GM12875 (cell line): ENCODE measurements at regions not wholly inside any gene's neighbourhood (a gene's known extent, or its start where the extent isn't known, plus 50 kb on each side); places are given as distances from the start of the nearest gene placed in this dataset.

Experiments used
- H3K4me3 ChIP-seq: one replicate; pipeline ENCODE4 v1.5.1; 2011; ENCODE audit warnings: low read depth, low read length, control low read depth
- TF ChIP-seq, protein P1 (sequence below): IDR thresholded peaks from 2 replicates; pipeline ENCODE4 v1.5.1; 2011; ENCODE audit warnings: low read depth, mild to moderate bottlenecking, control low read depth, inconsistent platforms, low read length, moderate library complexity, borderline replicate concordance; ENCODE audit not compliant: insufficient read depth

GRCh38 chr5:37940931-37941623, 101.2 kb upstream of the GDNF start:
- no peak overlapping the region for H3K4me3 ChIP-seq
- TF ChIP-seq, protein P1, sequence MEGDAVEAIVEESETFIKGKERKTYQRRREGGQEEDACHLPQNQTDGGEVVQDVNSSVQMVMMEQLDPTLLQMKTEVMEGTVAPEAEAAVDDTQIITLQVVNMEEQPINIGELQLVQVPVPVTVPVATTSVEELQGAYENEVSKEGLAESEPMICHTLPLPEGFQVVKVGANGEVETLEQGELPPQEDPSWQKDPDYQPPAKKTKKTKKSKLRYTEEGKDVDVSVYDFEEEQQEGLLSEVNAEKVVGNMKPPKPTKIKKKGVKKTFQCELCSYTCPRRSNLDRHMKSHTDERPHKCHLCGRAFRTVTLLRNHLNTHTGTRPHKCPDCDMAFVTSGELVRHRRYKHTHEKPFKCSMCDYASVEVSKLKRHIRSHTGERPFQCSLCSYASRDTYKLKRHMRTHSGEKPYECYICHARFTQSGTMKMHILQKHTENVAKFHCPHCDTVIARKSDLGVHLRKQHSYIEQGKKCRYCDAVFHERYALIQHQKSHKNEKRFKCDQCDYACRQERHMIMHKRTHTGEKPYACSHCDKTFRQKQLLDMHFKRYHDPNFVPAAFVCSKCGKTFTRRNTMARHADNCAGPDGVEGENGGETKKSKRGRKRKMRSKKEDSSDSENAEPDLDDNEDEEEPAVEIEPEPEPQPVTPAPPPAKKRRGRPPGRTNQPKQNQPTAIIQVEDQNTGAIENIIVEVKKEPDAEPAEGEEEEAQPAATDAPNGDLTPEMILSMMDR = no peak

- TF ChIP-seq, protein P1 = no peak
- no peak overlapping the region for H3K4me3 ChIP-seq
Measured at GRCh38 chr5:37938861-37939260, 99.0 kb upstream of the GDNF start.

- TF ChIP-seq, protein P1 = no peak
- H3K4me3 ChIP-seq = no peak overlapping the region
Measured at GRCh38 chr5:37938076-37938852, 98.4 kb upstream of the GDNF start.

DNA sequence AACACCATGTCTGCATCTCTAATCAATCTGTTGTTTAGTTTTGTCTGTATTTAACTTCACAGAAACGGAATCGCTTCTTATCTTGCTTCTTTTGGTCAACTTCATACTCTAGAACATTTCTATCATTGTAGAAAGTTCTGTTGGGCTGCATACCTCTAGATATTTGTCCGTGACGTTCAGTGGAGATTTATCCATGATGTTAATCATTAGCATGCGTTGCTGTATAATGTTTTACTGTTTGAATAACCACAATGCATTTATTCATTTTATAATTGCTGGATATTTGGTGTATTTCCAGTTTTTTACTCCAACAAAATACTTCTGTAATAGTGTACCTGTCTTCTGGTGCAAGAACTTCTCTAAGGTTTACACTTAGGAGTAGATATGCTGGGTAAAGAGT, 96.2 kb upstream of the GDNF start:
- TF ChIP-seq, protein P1 = no peak
- no peak overlapping the region for H3K4me3 ChIP-seq

- TF ChIP-seq, protein P1 = no peak
- H3K4me3 ChIP-seq = no peak overlapping the region
Measured at GRCh38 chr5:37933576-37933975, 93.7 kb upstream of the GDNF start.

- TF ChIP-seq, protein P1 = no peak
- no peak overlapping the region for H3K4me3 ChIP-seq
Measured at GRCh38 chr5:37932450-37932849, 92.6 kb upstream of the GDNF start.

- TF ChIP-seq, protein P1 = no peak
- H3K4me3 ChIP-seq = no peak overlapping the region
Measured at GRCh38 chr5:37931541-37931940, 91.7 kb upstream of the GDNF start.
